GM10248 (cell line): ENCODE measurements at regions not wholly inside any gene's neighbourhood (a gene's known extent, or its start where the extent isn't known, plus 50 kb on each side); places are given as distances from the start of the nearest gene placed in this dataset.
"Not testable (repeated sequence)": the region's sequence is repeated elsewhere in the genome, so short reads cannot be mapped to it uniquely, and the experiment has no call there.

Experiments
- CTCF ChIA-PET: fragments of 300-600 bp; sonication (Branson Sonifier 250); formaldehyde crosslinking; extraction: SDS; loops from one replicate; lab custom pipeline; 2021; ENCODE audit warnings: antibody characterized with exemption; lab: Yijun Ruan, JAX
- POLR2A ChIA-PET: fragments of 350-650 bp; sonication (Branson Sonifier 250); formaldehyde crosslinking; extraction: SDS; loops from one replicate; lab custom pipeline; 2020; ENCODE audit warnings: antibody characterized with exemption; lab: Yijun Ruan, JAX
- DNase-seq: peaks from one replicate; pipeline ENCODE4 v3.0.0; 2012; ENCODE audit errors: extremely low spot score
- TF ChIP-seq, protein P1 (sequence below): IDR thresholded peaks from 2 replicates; pipeline ENCODE4 v1.5.1; 2012; ENCODE audit warnings: mild to moderate bottlenecking, low read depth; ENCODE audit errors: extremely low read depth, missing control alignments, control extremely low read depth

DNA sequence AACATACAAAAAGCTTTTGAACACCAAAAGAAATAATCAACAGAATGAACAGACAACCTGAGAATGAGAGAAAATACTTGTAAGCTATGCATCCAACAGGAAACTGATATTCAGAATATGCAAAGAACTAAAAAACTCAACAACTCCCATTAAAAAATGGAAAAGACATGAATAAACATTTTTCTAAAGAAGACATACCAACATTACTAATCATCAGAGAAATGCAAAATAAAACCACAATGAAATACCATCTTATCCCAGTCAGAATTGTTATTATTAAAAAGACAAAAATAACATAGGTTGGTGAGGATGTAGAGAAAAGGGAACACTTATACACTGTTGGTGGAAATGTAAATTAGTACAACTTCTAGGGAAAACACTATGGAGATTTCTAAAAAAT lies 1161.9 kb downstream of the PCDH19 start:
- no peak for DNase-seq
- ChIA-PET POLR2A (no interaction called here), CTCF (no interaction called here)

GRCh38 chrX:99242001-99242400 lies 1168.1 kb downstream of the PCDH19 start:
- ChIA-PET CTCF (no interaction called here), POLR2A (no interaction called here)
- TF ChIP-seq, protein P1, sequence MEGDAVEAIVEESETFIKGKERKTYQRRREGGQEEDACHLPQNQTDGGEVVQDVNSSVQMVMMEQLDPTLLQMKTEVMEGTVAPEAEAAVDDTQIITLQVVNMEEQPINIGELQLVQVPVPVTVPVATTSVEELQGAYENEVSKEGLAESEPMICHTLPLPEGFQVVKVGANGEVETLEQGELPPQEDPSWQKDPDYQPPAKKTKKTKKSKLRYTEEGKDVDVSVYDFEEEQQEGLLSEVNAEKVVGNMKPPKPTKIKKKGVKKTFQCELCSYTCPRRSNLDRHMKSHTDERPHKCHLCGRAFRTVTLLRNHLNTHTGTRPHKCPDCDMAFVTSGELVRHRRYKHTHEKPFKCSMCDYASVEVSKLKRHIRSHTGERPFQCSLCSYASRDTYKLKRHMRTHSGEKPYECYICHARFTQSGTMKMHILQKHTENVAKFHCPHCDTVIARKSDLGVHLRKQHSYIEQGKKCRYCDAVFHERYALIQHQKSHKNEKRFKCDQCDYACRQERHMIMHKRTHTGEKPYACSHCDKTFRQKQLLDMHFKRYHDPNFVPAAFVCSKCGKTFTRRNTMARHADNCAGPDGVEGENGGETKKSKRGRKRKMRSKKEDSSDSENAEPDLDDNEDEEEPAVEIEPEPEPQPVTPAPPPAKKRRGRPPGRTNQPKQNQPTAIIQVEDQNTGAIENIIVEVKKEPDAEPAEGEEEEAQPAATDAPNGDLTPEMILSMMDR, result no peak
- no peak for DNase-seq

More for the DNA sequence above, 1161.9 kb downstream of the PCDH19 start:
- TF ChIP-seq, protein P1, result no peak

DNA sequence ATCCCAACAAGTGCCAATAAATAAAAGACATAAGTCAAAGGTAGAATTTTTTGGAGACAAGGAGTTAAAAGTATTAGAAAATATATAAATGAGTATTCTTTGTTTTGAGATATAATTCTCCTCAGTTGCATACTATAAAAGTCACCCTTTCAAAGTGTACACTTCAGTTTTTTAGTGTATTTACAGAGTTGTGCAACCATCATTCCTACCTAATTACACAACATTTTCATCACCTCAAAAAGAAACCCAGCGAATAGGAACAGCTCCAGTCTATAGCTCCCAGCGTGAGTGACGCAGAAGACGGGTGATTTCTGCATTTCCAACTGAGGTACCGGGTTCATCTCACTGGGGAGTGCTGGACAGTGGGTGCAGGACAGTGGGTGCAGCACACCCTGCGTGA lies 1175.7 kb downstream of the PCDH19 start:
- CTCF ChIA-PET, DNase-seq, POLR2A ChIA-PET: not testable (repeated sequence)

DNA sequence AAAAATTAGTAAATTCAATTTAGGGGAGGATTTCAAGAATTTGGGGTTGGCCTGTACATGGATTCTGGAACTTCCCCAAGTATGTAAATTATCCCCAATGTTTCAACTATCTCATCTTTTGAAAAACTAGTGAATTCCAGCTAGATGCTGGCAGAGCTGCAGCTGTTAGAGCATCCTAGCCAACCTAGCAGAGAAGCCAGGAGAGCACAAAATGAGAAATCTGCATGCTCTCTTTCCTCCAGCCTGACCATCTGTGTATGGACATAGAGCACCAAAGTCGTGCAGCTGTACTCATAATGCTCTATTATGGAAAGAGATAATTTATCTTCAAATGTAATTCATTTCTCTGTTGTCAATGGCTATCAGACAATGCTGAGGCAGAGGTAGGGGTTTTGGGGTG lies 1217.7 kb downstream of the PCDH19 start:
- CTCF ChIA-PET, result no interaction called here
- TF ChIP-seq, protein P1, result no peak
- POLR2A ChIA-PET, result no interaction called here
- DNase-seq, result no peak

DNA sequence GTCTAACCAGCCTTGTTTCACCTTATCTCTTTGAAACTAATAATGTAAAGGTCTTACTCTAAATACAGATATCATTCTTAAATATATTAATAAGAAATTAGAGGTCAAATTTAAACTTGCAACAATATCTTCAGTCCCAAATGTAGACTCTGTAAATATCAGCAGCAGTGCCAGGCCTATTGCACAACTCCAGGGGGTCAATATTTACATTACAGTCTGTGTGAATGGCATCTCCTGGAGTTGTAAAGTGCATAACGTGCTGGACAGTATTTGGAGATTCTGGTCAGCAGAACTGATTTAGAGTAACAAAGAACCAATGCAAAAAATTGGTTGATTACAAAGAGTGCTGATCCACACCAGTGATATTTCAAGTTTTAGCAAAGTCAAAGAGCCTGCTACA lies 1225.9 kb downstream of the PCDH19 start:
- ChIA-PET CTCF (no interaction called here), POLR2A (no interaction called here)
- TF ChIP-seq, protein P1, result no peak
- no peak for DNase-seq

- CTCF ChIA-PET, result no interaction called here
- POLR2A ChIA-PET, result no interaction called here
- TF ChIP-seq, protein P1, result no peak
These were observed 1237.1 kb downstream of the PCDH19 start for GRCh38 chrX:99172958-99173357.

GRCh38 chrX:99142745-99143144 lies 1267.3 kb downstream of the PCDH19 start:
- ChIA-PET CTCF (no interaction called here), POLR2A (no interaction called here)
- TF ChIP-seq, protein P1, result no peak
- no peak for DNase-seq

More at GRCh38 chrX:99172958-99173357, 1237.1 kb downstream of the PCDH19 start:
- no peak for DNase-seq
